Right renal cortex interstitium (tissue), 3 donors: ENCODE measurements at regions not wholly inside any gene's neighbourhood (a gene's known extent, or its start where the extent isn't known, plus 50 kb on each side); places are given as distances from the start of the nearest gene placed in this dataset.
A peak's percentile ranks its signal among the peaks of the same experiment; 100 is the strongest.
"Not testable (repeated sequence)": the region's sequence is repeated elsewhere in the genome, so short reads cannot be mapped to it uniquely, and the experiment has no call there.

Experiments
- DNase-seq, 3 donors: peaks; one replicate each; pipeline ENCODE4 v3.0.0-alpha.2; 2013; ENCODE audit warnings: low read depth in 3 of 3, low spot score in 2 of 3

DNA sequence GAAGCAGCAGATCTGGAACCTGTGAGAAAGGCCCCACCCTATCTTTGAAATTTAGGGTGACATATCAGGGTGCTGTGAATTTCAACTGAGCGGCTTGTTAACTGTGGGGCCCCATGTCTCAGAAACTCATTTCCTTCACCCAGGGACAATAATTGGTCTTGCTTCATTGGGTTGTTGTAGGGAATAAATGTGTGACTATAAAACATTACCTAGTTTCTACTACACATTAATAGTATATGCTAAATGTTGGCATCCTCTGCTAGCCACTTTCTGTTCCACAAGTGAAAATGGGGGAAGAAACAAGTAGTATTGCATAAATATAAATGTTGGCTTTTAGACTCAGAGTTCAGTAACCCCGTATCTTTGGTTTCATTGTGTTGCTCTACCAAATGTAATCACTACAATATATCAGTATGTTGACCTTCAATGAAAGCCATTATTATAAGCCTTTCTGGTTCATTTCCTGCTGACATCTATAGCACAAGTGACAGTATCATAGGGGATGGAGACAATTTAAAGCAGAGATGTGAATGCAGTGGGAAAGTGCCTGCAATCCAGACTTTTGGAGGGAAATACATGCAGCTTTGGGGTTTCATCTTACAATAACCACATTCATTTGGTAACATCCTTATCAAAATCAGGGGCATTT lies 905.5 kb upstream of the RAG2 start:
- DNase-seq = no peak

DNA sequence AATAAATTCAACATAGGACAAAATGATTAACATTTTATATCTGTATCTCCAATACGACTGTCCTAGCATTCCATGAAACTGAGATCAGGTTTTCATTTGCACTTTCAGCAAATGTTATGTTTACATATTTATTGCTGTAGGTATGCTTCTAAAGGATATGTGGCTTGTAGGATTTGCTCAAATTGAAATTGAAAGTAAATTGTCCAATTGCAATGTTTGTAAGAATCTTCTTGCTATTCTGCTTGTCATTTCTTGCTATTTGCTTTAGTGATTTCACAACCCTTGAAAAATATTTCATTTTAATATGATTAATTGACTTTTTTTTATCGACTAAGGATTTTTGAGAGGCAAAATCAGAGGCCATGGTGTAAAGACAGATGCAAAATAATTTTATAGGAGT lies 904.2 kb upstream of the RAG2 start:
- DNase-seq = no peak

DNA sequence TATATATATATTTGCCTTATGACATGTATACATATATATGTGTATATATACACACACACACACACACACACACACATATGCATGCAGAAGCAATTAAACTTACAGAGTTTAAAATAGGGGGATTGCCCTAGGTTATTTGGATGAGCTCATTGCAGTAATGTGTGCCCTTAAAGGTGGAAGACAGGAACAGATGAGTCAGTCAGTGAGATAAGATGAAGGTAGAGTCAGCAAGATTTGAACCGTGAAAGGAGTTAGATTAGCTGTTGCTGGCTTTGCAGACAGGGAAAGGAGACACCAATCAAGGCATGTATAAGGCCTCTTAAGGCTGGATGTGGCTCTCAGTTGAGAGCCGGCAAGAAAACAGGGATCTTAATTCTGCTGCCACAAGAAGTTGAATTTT lies 902.4 kb upstream of the RAG2 start:
- no peak for DNase-seq

DNA sequence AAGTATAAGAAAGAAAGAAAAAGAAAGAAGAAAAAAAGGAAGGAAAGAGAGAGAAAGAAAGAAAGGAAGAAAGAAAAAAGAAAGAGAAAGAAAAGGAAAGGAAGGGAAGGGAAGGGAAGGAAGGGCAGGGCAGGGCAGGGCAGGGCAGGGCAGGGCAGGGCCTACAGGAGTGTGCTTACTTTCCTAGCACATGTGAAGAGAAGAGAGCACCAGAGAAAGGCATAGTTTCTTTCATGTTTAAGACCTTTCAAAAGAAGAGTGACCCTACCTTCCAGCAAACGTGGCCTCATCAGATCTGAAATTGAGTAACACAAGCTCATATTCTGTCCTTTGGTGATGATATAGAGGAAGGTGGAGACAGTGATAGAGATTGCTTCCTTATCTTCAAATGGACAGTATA lies 899.3 kb upstream of the RAG2 start:
- no peak for DNase-seq

DNA sequence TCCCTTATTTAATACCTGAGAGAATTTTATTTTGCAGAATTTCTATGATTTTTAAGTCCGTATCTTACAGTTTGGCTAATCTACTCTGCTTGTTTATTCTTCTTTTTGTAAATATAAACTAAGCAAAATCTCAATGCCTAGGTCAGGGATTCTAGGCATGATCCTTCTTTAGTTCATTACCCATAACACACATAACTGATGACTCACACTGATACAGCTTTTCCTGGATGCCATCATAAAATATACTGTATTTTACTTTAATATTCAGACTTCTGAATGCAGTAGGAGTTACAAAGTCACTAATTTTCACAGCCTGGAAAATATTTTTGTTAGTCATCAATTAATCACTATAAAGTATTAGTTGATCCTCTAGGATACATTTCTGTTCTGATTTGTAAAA lies 898.2 kb upstream of the RAG2 start:
- no peak for DNase-seq

DNA sequence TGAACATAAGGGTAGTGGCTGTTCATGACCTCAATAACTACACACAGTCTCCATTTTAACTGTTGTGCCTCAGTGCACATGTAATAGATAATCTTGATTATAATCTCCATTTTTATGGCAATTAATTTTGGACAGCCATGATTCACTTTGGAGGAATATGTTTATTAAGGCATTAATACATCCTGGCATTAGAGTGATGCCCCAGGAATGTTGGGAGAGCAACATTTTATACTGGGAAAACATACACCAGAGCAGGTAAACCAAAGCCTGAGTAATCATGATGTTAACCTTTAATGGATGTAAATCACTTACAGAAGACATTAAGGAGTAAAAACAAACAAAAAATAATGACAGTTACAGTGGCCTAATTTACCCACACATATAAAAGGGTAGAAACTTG lies 886.3 kb upstream of the RAG2 start:
- DNase-seq = no peak

DNA sequence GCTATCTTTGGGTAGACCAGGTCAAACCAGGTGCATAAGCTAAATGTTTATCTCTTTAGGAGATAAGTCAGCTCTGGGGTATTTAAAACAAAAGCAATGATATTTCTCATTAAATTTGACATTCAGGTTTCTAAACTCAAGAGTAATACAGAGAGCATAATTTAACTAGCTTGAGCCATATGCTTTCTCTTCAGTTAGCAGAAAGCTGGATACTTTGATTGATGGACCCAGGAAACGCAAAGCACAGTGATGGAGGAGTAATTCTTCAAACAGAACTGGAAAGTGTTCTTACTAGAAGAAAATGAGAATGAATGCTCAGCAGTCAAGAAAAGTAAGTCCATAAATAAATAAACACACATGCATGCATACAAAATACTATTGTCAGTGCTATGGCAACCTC lies 885.7 kb upstream of the RAG2 start:
- no peak for DNase-seq

DNA sequence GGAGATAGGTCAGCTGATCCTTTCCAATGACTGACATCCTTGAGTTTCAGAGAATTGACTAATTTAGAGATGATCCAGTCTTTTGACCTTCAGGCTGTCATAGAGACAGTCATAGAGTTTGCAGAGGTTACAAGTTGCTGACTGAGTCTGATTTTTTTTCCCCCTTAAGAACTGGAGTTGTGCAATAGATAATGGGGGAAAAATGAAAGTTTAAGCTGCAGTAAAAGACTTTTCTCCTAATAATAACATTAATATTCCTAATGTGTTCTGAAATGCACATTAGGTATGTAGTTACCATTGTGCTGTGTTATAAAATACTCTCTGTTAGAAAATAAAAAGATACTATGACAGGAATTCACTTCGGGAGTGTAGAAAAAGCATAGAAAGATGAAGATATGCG lies 876.9 kb upstream of the RAG2 start:
- DNase-seq = no peak

DNA sequence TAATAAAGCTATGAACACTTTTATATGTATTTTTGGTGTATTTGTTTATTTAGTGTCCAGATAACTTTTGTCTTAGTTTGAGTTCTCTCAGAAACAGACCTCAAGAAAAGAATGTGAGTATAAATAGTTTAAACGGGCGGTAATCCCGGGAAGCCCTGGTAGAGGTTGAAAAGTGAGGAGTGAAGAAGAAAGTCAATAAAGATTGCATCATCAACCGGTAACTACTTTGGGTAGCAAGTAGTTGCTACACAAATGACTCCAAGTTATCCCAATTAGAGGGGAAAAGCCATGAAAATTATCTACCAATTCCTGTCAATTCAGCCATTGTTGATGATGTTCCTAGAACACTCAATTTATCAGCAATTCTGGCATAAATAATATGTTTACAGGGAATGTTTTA lies 870.3 kb upstream of the RAG2 start:
- DNase-seq = no peak

DNA sequence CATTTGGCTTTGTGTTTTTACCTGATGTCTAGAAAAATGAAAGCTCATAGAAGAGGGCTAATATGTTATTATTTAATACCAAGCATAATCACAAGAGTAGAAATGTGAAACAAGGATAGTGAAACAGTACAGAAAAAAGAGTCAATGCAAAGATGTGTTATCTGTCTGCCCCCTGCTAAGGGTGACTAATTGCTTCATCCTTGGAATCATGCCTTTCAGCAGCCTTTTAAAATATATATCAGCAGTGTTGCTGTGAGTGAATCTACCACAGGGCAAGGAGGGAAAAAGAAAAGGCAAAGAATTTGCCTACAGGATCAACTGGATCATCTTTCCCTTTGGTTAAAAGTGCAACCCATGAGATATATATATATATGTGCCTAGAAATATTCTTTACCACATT lies 867.2 kb upstream of the RAG2 start:
- no peak for DNase-seq

DNA sequence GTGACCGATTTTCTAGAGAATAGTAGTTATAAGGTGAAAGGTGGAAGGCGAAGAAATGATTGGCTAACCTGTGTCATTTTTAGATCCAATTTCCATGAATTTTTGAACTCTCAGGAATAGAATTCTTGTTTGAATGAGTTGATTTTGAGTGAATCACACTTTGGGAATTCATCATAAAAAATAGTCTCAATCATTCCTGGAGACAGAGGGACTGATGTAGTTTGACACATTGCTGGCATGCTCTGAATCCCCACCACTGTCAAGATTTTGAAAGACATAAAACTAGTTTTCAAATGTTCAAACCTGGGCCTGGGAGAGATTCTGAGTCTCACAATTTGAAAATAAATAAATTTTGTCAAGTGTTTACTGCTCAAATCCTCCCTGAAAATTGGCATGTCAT lies 861.4 kb upstream of the RAG2 start:
- no peak for DNase-seq

DNA sequence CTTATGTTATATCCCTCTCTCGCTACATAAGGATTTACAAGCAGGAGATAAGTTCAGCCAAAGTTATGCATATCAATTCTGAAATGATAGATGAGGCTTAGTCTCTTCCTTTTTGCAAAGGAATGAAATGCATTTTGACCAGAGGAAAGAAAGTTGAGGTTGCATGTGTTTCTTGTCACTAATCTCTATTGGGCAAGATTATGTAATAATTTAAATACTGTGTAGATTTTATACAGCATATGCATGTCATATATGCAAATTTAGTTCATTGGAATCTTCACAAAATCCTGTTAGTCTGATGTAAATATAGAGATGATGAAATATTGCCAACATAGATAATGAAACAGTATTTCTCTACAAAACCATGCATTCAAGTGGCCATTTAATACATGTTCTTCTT lies 858.7 kb upstream of the RAG2 start:
- DNase-seq = no peak

DNA sequence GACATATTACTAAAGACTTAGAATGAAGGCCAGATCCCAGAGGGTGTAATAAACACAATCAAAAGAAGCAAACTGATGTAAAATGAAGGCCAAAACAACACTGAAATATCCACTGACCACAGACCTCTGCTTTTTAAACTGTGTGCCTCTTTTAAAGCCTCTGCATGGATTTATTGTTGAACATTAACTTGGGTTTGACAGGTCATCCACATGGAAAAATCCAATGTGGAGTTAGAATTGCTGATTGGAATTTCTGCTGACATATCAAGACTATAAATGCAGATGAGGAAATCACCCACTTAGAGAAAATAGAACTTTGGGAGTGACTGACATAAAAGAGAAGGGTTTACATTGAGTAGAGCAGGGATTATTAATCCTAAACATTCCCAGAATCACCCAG lies 853.9 kb upstream of the RAG2 start:
- DNase-seq = no peak

DNA sequence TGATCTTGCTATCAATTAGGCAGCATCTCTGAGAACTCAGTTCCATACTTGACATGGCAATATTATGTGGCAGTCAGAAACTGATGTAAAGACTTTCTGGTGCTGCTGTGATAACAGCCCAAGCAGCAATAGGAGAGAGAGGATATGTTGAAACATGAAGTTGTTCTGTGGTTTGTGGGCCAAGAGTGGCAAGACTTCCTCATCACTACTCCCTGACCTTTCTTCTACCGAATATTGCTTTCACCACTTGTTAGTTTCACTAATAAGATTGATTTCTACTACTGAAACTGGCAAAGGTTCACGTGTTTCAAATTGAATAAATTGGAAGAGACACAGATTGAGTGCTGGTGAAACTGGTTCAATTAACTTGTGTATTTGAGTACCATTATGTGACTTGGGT lies 852.6 kb upstream of the RAG2 start:
- no peak for DNase-seq

DNA sequence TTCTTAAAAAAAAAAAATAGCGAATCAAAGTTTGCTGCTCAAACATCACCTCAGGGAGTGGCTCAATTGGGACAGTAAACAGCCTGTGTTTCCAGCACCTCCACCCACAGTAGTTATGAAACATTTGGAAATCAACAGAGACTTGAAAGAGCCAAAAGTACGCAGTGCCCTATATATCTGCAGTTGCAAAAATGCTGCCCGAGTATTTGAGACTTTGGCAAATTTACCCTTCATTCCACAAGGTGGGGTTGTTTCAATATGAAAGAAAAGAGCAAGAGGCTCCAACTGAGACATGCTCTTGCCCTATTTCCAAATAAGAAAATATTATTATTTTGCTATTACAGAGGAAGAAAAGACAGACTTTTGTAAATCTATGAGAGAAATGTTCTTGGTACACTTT lies 851.1 kb upstream of the RAG2 start:
- DNase-seq = peak in 1 of 3 donors; percentile 10

DNA sequence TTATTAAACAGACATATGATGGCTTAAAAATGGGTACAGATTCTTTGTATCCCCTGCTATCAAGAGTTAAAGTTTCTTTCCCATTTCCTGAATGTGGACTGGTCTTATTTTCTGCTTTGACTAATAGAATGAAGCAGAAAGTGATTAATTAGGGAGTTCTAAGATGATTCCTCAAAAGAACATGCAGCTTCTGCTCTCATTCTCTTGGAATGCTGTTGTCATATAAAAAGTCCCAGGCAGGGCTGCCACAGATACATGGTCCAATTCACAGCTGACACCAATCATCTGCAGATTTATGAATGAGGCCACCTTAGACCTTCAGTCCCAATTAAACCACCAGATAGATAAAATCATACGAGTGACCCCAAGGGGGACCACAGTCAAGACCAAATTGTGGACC lies 844.5 kb upstream of the RAG2 start:
- no peak for DNase-seq

DNA sequence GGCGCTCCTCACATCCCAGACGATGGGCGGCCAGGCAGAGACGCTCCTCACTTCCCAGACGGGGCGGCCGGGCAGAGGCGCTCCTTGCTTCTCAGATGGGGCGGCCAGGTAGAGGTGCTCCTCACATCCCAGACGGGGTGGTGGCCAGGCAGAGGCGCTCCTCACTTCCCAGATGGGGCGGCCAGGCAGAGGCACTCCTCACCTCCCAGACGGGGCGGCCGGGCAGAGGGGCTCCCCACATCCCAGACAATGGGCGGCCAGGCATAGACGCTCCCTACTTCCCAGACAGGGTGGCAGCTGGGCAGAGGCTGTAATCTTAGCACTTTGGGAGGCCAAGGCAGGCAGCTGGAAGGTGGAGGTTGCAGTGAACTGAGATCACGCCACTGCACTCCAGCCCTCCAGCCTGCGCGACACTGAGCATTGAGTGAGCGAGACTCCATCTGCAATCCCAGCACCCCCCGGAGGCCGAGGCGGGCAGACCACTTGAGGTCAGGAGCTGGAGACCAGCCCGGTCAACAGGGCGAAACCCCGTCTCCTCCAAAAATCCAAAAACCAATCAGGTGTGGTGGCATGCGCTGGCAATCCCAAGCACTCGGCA lies 833.7 kb upstream of the RAG2 start:
- DNase-seq = not testable (repeated sequence)

DNA sequence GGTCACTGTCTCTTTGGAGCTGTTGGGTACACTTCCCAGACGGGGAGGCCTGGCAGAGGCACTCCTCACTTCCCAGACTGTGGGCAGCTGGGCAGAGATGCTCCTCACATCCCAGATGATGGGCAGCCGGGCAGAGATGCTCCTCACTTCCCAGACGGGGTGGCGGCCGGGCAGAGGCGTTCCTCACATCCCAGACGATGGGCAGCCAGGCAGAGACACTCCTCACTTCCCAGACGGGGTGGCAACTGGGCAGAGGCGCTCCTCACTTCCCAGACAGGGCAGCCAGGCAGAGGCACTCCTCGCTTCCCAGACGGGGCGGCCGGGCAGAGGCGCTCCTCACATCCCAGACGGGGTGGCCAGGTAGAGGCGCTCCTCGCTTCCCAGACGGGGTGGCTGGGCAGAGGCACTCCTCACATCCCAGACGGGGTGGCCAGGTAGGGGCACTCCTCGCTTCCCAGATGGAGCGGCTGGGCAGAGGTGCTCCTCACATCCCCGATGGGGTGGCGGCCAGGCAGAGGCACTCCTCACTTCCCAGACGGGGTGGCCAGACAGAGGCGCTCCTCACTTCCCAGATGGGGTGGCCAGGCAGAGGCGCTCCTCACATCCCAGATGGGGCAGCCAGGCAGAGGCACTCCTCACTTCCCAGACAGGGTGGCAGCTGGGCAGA lies 833.1 kb upstream of the RAG2 start:
- not testable (repeated sequence) for DNase-seq

DNA sequence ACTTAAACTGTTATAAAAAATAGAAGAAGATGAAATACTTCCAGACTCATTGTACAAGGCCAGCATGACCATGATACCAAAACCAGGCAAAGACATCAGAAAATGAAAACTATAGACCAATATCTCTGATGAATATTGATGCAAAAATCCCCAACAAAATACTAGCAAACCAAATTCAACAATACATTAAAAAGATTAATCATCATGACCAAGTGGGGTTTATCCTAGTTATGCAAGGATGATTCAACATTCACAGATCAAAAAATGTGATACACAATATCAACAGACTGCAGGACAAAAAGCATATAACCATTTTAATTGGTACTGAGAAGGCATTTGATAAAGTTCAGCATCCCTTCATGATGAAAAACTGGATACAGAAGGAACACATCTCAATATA lies 824.5 kb upstream of the RAG2 start:
- no peak for DNase-seq

DNA sequence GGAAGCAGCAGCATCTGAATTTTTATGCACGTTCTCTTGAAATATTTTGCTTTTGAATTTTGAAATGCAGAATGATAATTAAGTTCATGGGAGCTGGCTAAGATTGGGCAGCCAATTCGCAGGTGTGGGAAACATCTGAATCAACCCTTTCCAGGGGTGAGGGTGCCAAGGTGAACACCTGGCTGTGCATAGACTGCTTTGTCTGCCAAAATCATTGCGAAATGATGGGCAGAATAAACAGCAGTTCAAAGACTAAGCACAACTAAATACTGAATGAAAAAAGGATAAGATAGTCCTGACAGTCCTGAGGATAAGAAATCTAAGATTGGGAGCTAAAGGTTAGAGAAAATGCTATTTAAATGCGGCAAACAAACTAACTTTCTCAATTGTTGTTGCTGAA lies 813.3 kb upstream of the RAG2 start:
- no peak for DNase-seq

DNA sequence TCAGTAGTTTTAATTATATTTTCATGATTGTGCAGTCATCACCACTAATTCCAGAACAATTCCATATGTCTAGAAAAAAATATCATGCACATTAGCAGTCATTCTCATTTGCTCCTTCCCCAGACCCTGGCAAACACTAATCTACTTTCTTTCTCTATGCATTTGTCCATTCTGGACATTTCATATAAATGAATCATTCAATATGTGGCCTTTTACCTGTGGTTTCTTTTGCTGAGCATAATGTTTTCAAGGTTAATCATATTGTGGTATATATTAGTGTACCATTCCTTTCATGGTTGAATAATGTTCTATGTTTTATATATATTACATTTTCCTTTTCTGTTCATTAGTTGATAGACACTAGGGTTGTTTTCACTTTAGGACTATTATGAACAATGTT lies 811.1 kb upstream of the RAG2 start:
- DNase-seq = no peak

DNA sequence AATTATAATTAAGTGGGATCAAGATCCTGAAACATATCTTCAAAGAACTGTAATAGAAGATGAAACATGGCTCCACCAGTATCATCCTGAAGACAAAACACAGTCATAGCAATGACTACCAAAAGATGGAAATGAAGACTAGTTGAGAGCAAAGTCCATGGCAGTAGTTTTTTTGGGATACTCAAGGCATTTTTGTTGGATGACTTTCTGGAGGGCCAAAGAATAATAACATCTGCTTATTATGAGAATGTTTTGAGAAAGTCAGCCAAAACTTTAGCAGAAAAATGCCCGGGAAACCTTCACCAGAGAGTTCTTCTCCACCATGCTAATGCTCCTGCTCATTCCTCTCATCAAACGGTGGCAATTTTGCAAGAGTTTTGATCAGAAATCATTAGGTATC lies 809.4 kb upstream of the RAG2 start:
- no peak for DNase-seq

DNA sequence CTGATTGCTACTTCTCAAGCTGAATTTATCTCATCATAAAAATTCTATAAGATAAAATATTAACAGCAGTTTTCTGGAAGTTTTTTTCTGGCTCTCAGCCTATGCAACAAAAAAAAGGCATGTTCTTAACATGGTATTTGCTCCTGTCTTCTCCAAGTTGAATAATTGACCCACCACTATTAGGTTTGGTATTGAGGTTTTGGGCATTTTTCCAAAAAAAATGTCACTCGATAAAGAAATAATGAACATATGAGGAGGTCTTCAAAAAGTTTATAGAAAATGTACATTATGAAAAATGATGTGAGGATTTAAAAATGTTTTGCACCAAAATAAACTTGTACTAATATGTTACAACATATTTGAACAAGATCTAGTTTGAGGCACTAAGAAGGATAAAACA lies 808.6 kb upstream of the RAG2 start:
- DNase-seq = no peak
